Activated naive CD4-positive, alpha-beta T cell treated with anti-CD3 and anti-CD28 coated beads for 36 hours (primary cell): ENCODE measurements at regions not wholly inside any gene's neighbourhood (a gene's known extent, or its start where the extent isn't known, plus 50 kb on each side); places are given as distances from the start of the nearest gene placed in this dataset.
"Not testable (repeated sequence)": the region's sequence is repeated elsewhere in the genome, so short reads cannot be mapped to it uniquely, and the experiment has no call there.

Source experiments
- CTCF ChIA-PET: fragments of 350-600 bp; sonication (Branson Sonifier 250); formaldehyde crosslinking; loops from one replicate; lab custom pipeline; 2021; ENCODE audit warnings: antibody characterized with exemption; lab: Charles Lee
- DNase-seq: peaks from one replicate; pipeline ENCODE4 v3.0.0-alpha.2; 2020
- H3K27ac Mint-ChIP-seq: one replicate; pipeline ENCODE4 v1.8.0; 2021; ENCODE audit warnings: mild to moderate bottlenecking, mixed read lengths
- H3K27me3 Mint-ChIP-seq: one replicate; pipeline ENCODE4 v1.8.0; 2021; ENCODE audit warnings: low read depth, mixed read lengths
- H3K36me3 Mint-ChIP-seq: one replicate; pipeline ENCODE4 v1.8.0; 2021; ENCODE audit warnings: low read depth, mixed read lengths
- H3K4me1 Mint-ChIP-seq: one replicate; pipeline ENCODE4 v1.8.0; 2021; ENCODE audit warnings: low read depth, mixed read lengths
- H3K4me3 Mint-ChIP-seq: one replicate; pipeline ENCODE4 v1.8.0; 2021; ENCODE audit warnings: mild to moderate bottlenecking, moderate library complexity, mixed read lengths
- H3K9me3 Mint-ChIP-seq: one replicate; pipeline ENCODE4 v1.8.0; 2021; ENCODE audit warnings: mixed read lengths
- intact Hi-C: fragments of 100-400 bp; cut with micrococcal nuclease; formaldehyde crosslinking; loops from one replicate; pipeline ENCODE4 v1.15.1; 2023

DNA sequence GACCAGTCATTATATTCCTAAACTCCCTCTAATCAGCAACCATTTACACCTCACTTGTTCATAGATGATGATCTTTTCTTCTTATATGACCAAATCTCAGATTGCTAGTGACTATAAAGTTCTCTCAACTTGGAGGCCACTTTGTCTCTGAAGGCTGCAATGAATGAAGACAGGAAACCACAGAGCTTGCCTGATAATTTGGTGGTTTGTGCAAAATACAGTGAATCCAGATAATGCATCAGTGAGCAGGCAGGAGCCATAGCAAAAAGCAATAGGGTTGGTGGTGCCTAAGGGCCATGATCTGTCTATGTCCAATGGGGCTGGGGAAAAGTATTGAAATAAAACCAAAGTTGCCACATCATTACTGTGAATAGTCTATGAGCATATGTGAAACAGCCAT, 123.8 kb upstream of the LRFN5 start:
- DNase-seq: no peak
- intact Hi-C loops: no loop called here

DNA sequence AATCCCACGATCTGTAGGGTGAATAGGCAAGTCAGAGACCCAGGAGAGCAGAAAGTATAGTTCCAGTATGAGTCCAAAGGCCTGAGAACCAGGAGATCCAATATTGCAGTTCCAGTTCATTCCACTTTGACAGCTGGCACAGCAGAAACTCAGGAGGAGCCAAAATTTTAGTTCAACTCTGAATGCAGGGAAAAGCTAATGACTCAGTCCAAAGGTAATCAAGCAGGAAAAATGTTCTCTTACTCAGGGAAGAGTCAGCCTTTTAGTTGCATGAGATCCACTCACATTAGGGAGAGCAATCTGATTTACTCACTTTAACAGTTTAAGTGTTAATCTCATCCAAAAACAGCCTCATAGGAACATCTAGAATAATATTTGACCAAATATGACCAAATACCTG, 130.2 kb upstream of the LRFN5 start:
- Mint-ChIP-seq H3K27ac (no peak overlapping the region), H3K4me3 (no peak overlapping the region), H3K4me1 (no peaks in the 10 kb centered on the region), H3K9me3 (peaks cover 1% of the 10 kb centered on the region), H3K27me3 (no peaks in the 10 kb centered on the region), H3K36me3 (no peaks in the 10 kb centered on the region)
- CTCF ChIA-PET: no interaction called here
- DNase-seq: no peak
- intact Hi-C loops: no loop called here

More for the DNA sequence above, 123.8 kb upstream of the LRFN5 start:
- Mint-ChIP-seq H3K27ac (no peak overlapping the region), H3K4me3 (no peak overlapping the region), H3K4me1 (no peaks in the 10 kb centered on the region), H3K27me3 (no peaks in the 10 kb centered on the region), H3K9me3 (peaks cover 1% of the 10 kb centered on the region), H3K36me3 (no peaks in the 10 kb centered on the region)
- CTCF ChIA-PET: interaction anchor here (0.6 kb wide), 1 partner anchor 206 kb away, joined by 4 read pairs; no protein-coding TSS in a partner anchor

DNA sequence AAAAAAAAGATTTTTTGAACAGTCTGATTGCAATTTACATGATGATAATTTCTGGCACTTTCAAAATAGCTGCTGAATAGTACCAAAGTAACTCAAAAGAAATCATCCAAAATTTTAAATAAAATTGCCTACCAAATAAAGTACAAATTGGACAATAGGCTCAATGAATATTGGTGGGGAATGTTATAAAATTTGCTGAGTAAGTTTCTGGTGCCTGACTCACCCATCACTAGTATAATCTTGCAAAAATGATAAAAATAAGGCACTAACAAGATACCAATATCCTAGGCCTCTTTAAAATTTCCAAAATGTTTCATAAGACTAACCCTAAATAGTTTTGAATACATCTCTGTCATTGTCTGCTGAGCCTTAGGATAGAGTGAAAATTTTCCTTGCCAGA, 145.3 kb upstream of the LRFN5 start:
- CTCF ChIA-PET: no interaction called here
- Mint-ChIP-seq H3K9me3 (no peaks in the 10 kb centered on the region), H3K27me3 (no peaks in the 10 kb centered on the region), H3K36me3 (no peaks in the 10 kb centered on the region), H3K4me1 (no peaks in the 10 kb centered on the region), H3K27ac (no peak overlapping the region), H3K4me3 (no peak overlapping the region)
- intact Hi-C loops: no loop called here
- DNase-seq: no peak

DNA sequence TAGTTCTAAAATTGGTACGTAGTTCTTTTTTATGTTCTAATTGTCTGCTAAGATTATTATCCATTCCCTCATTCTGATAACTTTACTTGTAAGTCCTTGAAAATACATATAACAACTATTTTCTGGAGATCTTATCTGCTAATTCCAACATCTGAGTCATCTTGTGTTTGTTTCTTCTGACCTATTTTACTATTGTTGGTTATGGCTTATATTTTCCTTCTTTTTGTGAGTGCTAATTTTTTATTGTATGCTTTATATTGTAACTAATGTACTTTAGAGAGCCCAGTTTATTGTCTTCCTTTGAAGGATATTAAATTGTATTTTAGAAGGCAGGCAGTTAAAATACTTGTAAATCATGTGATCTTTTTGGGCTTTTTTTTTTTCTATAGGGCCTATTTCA, 149.3 kb upstream of the LRFN5 start:
- CTCF ChIA-PET: no interaction called here
- intact Hi-C loops: no loop called here
- no peaks in the 10 kb centered on the region for H3K4me1 Mint-ChIP-seq
- no peaks in the 10 kb centered on the region for H3K9me3 Mint-ChIP-seq
- no peak for DNase-seq
- no peak overlapping the region for H3K27ac Mint-ChIP-seq
- no peaks in the 10 kb centered on the region for H3K36me3 Mint-ChIP-seq
- H3K27me3 Mint-ChIP-seq: peaks cover 2% of the 10 kb centered on the region
- H3K4me3 Mint-ChIP-seq: no peak overlapping the region

DNA sequence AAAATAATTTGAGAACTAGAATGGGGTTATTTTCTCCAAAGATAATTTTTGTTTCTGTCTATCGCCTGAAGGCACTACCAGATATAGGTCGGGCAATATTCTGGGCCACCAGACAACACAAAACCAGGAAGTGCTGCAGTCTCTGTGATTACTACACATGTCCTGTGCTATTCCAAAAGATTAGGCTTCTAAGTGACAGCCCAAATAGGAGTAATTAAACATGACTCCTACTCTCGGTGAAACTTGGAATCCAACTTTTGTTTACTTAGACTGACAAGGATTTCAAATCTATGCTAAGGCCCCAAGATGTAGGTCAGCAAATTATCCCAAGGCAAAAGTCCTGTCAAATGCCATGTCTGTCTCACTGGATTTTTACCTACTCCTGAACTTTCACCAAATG, 157.6 kb upstream of the LRFN5 start:
- no peaks in the 10 kb centered on the region for H3K36me3 Mint-ChIP-seq
- DNase-seq: no peak
- no peaks in the 10 kb centered on the region for H3K4me1 Mint-ChIP-seq
- H3K27me3 Mint-ChIP-seq: no peaks in the 10 kb centered on the region
- CTCF ChIA-PET: interaction anchor here (0.7 kb wide), 1 partner anchor 951 kb away, joined by 3 read pairs; no protein-coding TSS in a partner anchor
- H3K9me3 Mint-ChIP-seq: no peaks in the 10 kb centered on the region
- H3K4me3 Mint-ChIP-seq: no peak overlapping the region
- intact Hi-C loops: no loop called here
- H3K27ac Mint-ChIP-seq: no peak overlapping the region

DNA sequence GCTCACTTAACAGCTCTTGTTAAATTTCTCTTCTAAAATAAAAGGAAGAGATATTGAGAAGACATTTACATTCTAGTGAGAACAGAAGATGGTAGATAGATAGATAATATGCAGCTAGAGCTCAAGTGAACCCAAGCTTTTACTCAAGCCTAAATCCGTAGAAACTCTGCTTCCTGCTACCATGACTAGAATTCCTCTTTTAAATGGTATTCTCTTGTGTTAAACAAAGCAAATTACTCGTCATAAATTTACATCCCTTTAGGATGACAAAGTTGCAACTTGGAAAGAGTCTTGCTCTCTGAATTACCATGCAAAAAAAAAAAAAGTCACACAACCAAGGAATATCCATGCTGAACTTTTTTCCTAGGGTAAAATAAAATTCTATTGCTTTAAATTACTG, 160.7 kb upstream of the LRFN5 start:
- Mint-ChIP-seq H3K9me3 (no peaks in the 10 kb centered on the region), H3K4me3 (no peak overlapping the region), H3K36me3 (no peaks in the 10 kb centered on the region), H3K4me1 (no peaks in the 10 kb centered on the region), H3K27ac (no peak overlapping the region), H3K27me3 (no peaks in the 10 kb centered on the region)
- CTCF ChIA-PET: no interaction called here
- intact Hi-C loops: no loop called here
- no peak for DNase-seq

DNA sequence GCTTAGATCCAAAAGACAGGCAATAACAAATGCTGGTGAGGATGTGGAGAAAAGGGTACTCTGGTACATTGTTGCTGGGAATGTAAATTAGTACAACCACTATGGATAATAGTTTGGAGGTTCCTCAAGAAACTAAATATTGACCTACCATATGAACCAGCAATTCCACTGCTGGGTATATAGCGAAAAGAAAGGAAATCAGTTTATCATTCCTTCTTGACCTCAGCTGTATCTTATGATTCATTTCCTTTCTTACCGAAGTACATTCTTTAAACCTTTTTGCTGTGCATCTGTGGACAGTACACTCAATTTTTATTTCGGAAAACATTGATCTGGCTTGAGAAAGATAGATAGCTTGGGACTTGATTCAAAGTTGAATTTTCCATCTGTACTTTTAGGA, 183.2 kb upstream of the LRFN5 start:
- intact Hi-C loops: no loop called here
- Mint-ChIP-seq H3K27ac (no peak overlapping the region), H3K4me3 (no peak overlapping the region), H3K9me3 (no peaks in the 10 kb centered on the region), H3K27me3 (no peaks in the 10 kb centered on the region), H3K4me1 (no peaks in the 10 kb centered on the region), H3K36me3 (no peaks in the 10 kb centered on the region)
- CTCF ChIA-PET: no interaction called here
- DNase-seq: no peak

DNA sequence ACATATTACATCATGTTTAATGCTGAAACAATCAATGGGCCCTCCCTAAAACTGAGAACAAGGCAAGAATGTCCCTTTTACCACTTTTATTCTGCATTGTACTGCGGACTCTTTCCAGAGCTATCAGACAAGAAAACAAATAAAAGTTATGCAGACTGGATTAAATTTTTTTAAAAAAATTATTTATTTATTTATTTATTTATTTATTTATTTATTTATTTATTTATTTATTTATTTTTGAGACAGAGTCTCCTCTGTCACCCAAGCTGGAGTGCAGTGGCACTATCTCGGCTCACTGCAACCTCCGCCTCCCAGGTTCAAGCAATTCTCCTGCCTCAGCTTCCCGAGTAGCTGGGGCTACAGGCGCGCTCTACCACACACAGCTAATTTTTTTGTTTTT, 185.4 kb upstream of the LRFN5 start:
- not testable (repeated sequence) for H3K36me3 Mint-ChIP-seq

DNA sequence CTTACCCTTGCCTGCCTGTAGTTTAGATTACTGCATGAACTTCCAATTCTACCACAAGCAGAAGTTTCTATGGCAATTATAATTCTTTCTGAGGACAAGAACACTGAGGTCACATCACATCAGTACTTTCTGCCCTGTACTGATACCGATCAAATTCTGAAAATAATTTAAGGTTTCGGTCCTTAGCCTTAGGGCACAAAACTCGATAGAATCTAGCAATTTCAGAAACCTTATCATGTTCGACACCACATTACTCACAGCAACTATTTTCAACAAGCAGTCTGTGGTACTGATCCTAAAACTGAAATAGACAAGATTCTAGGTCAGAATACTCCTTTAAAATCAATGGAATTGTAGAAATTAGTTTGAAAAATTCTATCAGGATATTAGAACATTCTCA, 187.0 kb upstream of the LRFN5 start:
- CTCF ChIA-PET: no interaction called here
- Mint-ChIP-seq H3K4me3 (no peak overlapping the region), H3K27ac (no peak overlapping the region), H3K4me1 (no peaks in the 10 kb centered on the region), H3K27me3 (no peaks in the 10 kb centered on the region), H3K36me3 (no peaks in the 10 kb centered on the region), H3K9me3 (no peaks in the 10 kb centered on the region)
- DNase-seq: no peak
- intact Hi-C loops: no loop called here

More for the DNA sequence above, 185.4 kb upstream of the LRFN5 start:
- intact Hi-C loops, H3K4me1 Mint-ChIP-seq, H3K4me3 Mint-ChIP-seq, DNase-seq, H3K9me3 Mint-ChIP-seq, H3K27me3 Mint-ChIP-seq, H3K27ac Mint-ChIP-seq: not testable (repeated sequence)
- CTCF ChIA-PET: interaction anchor here (0.6 kb wide), 1 partner anchor 992 kb away, joined by 6 read pairs; no protein-coding TSS in a partner anchor

DNA sequence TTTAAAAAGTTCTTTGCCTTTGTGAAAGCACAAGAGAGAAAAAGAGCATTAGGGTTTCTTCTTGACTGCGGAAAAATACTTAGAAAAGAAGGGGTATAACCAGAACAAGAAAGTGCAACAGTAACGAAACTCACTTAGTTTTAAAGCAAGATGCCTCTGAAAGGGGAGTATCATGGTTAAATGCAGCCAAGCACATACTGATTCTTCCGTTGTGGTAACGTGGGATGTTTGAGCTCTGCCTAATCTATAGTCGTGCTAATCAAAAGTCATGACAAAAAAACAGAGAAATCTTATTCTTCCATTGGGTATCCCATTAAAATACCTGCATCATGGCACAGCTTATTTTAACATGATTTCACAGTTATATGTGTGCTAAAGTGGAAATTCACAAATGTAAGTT, 187.8 kb upstream of the LRFN5 start:
- Mint-ChIP-seq H3K27me3 (no peaks in the 10 kb centered on the region), H3K4me3 (no peak overlapping the region), H3K27ac (no peak overlapping the region), H3K9me3 (no peaks in the 10 kb centered on the region), H3K36me3 (no peaks in the 10 kb centered on the region), H3K4me1 (no peaks in the 10 kb centered on the region)
- intact Hi-C loops: no loop called here
- DNase-seq: no peak
- CTCF ChIA-PET: interaction anchor here (0.6 kb wide), 1 partner anchor 70 kb away, joined by 3 read pairs; no protein-coding TSS in a partner anchor

DNA sequence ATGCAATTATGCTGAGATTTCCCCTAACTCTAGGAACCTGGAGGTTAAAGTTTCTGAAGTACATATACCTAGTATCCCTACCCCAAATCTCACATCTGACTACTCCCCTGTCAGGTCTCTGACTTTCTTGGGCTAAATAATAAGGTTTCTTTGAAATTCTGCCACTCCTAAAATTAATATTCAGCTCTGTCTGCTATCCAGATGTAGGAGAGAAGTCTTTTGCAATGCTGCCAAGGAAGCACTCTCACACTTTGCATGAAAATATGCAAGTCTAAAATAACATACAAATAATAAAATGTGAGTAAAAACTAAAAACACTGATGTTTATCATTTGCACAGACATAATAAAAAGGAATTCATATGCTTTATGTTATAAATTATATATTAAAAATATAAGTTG, 196.9 kb upstream of the LRFN5 start:
- Mint-ChIP-seq H3K27ac (no peak overlapping the region), H3K4me1 (no peaks in the 10 kb centered on the region), H3K36me3 (no peaks in the 10 kb centered on the region), H3K27me3 (no peaks in the 10 kb centered on the region), H3K9me3 (peaks cover 1% of the 10 kb centered on the region), H3K4me3 (no peak overlapping the region)
- intact Hi-C loops: no loop called here
- CTCF ChIA-PET: no interaction called here
- no peak for DNase-seq

DNA sequence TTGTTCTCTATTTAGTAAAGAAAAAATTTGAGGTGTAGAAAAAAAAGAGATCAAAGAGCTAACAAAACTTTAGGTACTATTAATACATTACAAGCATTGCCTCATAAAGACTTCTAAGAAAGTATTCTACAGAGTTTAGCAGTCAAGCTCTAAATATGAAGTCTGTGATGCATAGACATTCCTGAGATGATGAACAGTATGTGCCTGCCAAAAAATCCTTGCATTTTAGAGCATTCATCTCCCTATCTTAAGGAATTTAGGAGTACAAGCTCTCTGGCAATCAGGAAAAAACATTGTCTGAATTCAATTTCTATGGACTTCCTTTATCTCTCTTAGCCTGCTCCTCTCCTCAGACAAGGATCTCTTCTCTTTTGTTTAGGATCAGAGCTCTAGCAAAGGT, 202.6 kb upstream of the LRFN5 start:
- H3K9me3 Mint-ChIP-seq: no peaks in the 10 kb centered on the region
- DNase-seq: no peak
- H3K4me3 Mint-ChIP-seq: no peak overlapping the region
- no peak overlapping the region for H3K27ac Mint-ChIP-seq
- intact Hi-C loops: no loop called here
- no peaks in the 10 kb centered on the region for H3K4me1 Mint-ChIP-seq
- no peaks in the 10 kb centered on the region for H3K36me3 Mint-ChIP-seq
- no peaks in the 10 kb centered on the region for H3K27me3 Mint-ChIP-seq
- CTCF ChIA-PET: no interaction called here

DNA sequence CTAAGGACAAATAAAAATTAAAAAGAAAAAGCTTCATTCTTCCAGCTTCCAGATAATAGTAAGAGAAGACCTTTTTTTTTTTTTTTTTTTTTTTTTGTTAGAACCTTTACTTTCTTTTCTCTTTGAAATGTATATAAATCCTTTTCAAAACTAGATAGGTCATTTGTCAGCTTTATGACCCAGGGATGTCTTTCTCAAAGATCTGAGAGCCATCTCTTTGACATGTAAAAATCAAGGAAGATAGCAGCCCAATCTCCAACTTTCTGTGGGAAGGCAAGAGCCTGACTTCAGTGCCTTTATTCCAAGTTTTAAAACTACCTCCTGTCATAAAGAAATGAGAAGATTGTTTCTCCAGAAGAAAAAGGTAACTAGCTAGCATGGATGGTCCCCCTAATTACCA, 203.3 kb upstream of the LRFN5 start:
- no peak for DNase-seq
- no peak overlapping the region for H3K27ac Mint-ChIP-seq
- H3K4me1 Mint-ChIP-seq: no peaks in the 10 kb centered on the region
- CTCF ChIA-PET: no interaction called here
- H3K36me3 Mint-ChIP-seq: no peaks in the 10 kb centered on the region
- intact Hi-C loops: no loop called here
- no peak overlapping the region for H3K4me3 Mint-ChIP-seq
- no peaks in the 10 kb centered on the region for H3K27me3 Mint-ChIP-seq
- H3K9me3 Mint-ChIP-seq: peaks cover 3% of the 10 kb centered on the region

DNA sequence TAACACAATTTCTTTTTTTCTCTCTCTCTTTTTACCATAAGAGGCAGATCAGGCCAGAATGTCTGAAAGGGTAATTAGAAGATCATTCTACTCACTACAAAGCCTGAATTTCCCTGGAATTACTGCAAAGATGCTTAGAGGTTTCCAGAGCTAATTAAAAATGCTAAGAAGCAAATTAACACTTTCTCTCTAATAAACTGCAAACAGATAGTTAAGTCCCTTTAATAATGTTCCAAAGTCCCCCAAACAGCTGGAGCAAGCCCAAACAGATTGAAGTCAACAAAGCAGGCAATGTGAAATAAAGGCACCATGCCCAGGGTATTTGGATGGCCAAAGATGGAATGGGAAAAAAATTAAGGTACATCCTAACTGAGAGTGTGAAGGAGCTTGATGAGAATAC, 208.8 kb upstream of the LRFN5 start:
- intact Hi-C loops: no loop called here
- no peaks in the 10 kb centered on the region for H3K36me3 Mint-ChIP-seq
- no peak for DNase-seq
- H3K4me1 Mint-ChIP-seq: no peaks in the 10 kb centered on the region
- no peak overlapping the region for H3K27ac Mint-ChIP-seq
- H3K27me3 Mint-ChIP-seq: no peaks in the 10 kb centered on the region
- CTCF ChIA-PET: no interaction called here
- peaks cover 3% of the 10 kb centered on the region for H3K9me3 Mint-ChIP-seq
- H3K4me3 Mint-ChIP-seq: no peak overlapping the region
